ENCODE measurements at regions not wholly inside any gene's neighbourhood (a gene's known extent, or its start where the extent isn't known, plus 50 kb on each side); places are given as distances from the start of the nearest gene placed in this dataset.

GRCh38 chr14:106843951-106844483 is 1317.6 kb downstream of the TMEM121 start:
- H3K36me3 ChIP-seq (ENCODE audit: control insufficient read depth, insufficient read depth, low read length): no peaks in the 10 kb centered on the region
- TF ChIP-seq CTCF (conservative IDR thresholded peaks at IDR 0.05 in 1 of 2, IDR thresholded peaks at IDR 0.05 in 1 of 2; ENCODE audit: low read depth in 1 of 2, low read length in 2 of 2) (no peak), EZH2 (IDR thresholded peaks at IDR 0.05; ENCODE audit: low read length, missing control alignments) (no peak)
- H2AFZ ChIP-seq (ENCODE audit: low read length): peak overlapping the region; percentile 32
- no peak overlapping the region for H3K9ac ChIP-seq (ENCODE audit: insufficient read depth, low read length)
- H3K27ac ChIP-seq (ENCODE audit: insufficient read depth, low read length): no peak overlapping the region
- no peak for DNase-seq (ENCODE audit: low read depth in 2 of 2)
- H3K9me3 ChIP-seq (ENCODE audit: control insufficient read depth, insufficient read depth, low read depth, low read length): no peaks in the 10 kb centered on the region
- H3K79me2 ChIP-seq (ENCODE audit: control insufficient read depth, insufficient read depth, low read length): no peaks in the 10 kb centered on the region
- peak overlapping the region; percentile 37 for H3K4me2 ChIP-seq (ENCODE audit: extremely low read depth, insufficient read depth, low read length)
- no peaks in the 10 kb centered on the region for H4K20me1 ChIP-seq (ENCODE audit: control insufficient read depth, extremely low read depth, insufficient read depth, low read length)
- H3K27me3 ChIP-seq (ENCODE audit: control insufficient read depth, insufficient read depth, low read length): no peaks in the 10 kb centered on the region
- H3K4me1 ChIP-seq (ENCODE audit: control insufficient read depth, extremely low read depth, insufficient read depth, low read length): no peaks in the 10 kb centered on the region
- peak overlapping the region in 3 of 4 experiments; percentile 1 to 25 (median 10) for H3K4me3 ChIP-seq (replicated peaks in 1 of 4; ENCODE audit: control extremely low read depth in 1 of 4, insufficient read depth in 1 of 4, low read depth in 3 of 4, low read length in 4 of 4)

- peak overlapping the region in 1 of 4 experiments; percentile 25 for H3K4me3 ChIP-seq (replicated peaks in 1 of 4; ENCODE audit: control extremely low read depth in 1 of 4, insufficient read depth in 1 of 4, low read depth in 3 of 4, low read length in 4 of 4)
Observed at GRCh38 chr14:106844608-106845285, 1318.4 kb downstream of the TMEM121 start.

More at GRCh38 chr14:106844608-106845285, 1318.4 kb downstream of the TMEM121 start:
- Histone ChIP-seq H3K9me3 (ENCODE audit: control insufficient read depth, insufficient read depth, low read depth, low read length) (no peaks in the 10 kb centered on the region), H3K4me1 (ENCODE audit: control insufficient read depth, extremely low read depth, insufficient read depth, low read length) (no peaks in the 10 kb centered on the region), H3K36me3 (ENCODE audit: control insufficient read depth, insufficient read depth, low read length) (no peaks in the 10 kb centered on the region), H3K27ac (ENCODE audit: insufficient read depth, low read length) (no peak overlapping the region), H4K20me1 (ENCODE audit: control insufficient read depth, extremely low read depth, insufficient read depth, low read length) (no peaks in the 10 kb centered on the region), H3K79me2 (ENCODE audit: control insufficient read depth, insufficient read depth, low read length) (no peaks in the 10 kb centered on the region), H2AFZ (ENCODE audit: low read length) (no peak overlapping the region), H3K9ac (ENCODE audit: insufficient read depth, low read length) (no peak overlapping the region), H3K4me2 (ENCODE audit: extremely low read depth, insufficient read depth, low read length) (peak overlapping the region; percentile 37), H3K27me3 (ENCODE audit: control insufficient read depth, insufficient read depth, low read length) (no peaks in the 10 kb centered on the region)
- no peak for TF ChIP-seq EZH2 (IDR thresholded peaks at IDR 0.05; ENCODE audit: low read length, missing control alignments)
- TF ChIP-seq CTCF (conservative IDR thresholded peaks at IDR 0.05 in 1 of 2, IDR thresholded peaks at IDR 0.05 in 1 of 2; ENCODE audit: low read depth in 1 of 2, low read length in 2 of 2): no peak
- no peak for DNase-seq (ENCODE audit: low read depth in 2 of 2)
